ENCODE measurements at regions not wholly inside any gene's neighbourhood (a gene's known extent, or its start where the extent isn't known, plus 50 kb on each side); places are given as distances from the start of the nearest gene placed in this dataset.

- Histone ChIP-seq H4K91ac (ENCODE audit: insufficient read depth, low read depth, low read length) (no peak overlapping the region), H3K4me2 (ENCODE audit: low read depth, low read length) (no peak overlapping the region), H3K18ac (ENCODE audit: low read depth, low read length) (no peak overlapping the region), H3K14ac (replicated peaks; ENCODE audit: low read depth, low read length) (no peak overlapping the region), H2AK5ac (ENCODE audit: low read depth, low read length) (no peak overlapping the region), H2BK5ac (ENCODE audit: low read depth, low read length, poor library complexity, severe bottlenecking) (no peak overlapping the region), H3K4ac (ENCODE audit: low read depth, low read length) (no peak overlapping the region), H2BK120ac (ENCODE audit: low read depth, low read length) (no peak overlapping the region), H3K79me1 (ENCODE audit: low read depth in 1 of 2, low read length in 2 of 2) (no peaks in the 10 kb centered on the region), H3K9me3 (ENCODE audit: control insufficient read depth, insufficient read depth, low read length) (no peaks in the 10 kb centered on the region), H4K8ac (ENCODE audit: low read depth in 2 of 2, low read length in 2 of 2) (no peak overlapping the region), H3K27me3 (ENCODE audit: control insufficient read depth, insufficient read depth, low read length) (no peaks in the 10 kb centered on the region), H2BK20ac (ENCODE audit: low read depth, low read length) (no peak overlapping the region), H3K56ac (ENCODE audit: extremely low read depth, insufficient read depth, low read length) (no peak overlapping the region), H3K27ac (ENCODE audit: insufficient read depth, low read length) (no peak overlapping the region), H3K36me3 (ENCODE audit: control insufficient read depth, insufficient read depth, low read length) (no peaks in the 10 kb centered on the region), H4K20me1 (ENCODE audit: insufficient read depth, low read length) (no peaks in the 10 kb centered on the region), H3K9me1 (ENCODE audit: insufficient read depth, low read length) (no peaks in the 10 kb centered on the region), H3K4me3 (ENCODE audit: insufficient read depth, low read depth, low read length) (no peak overlapping the region), H2AK9ac (replicated peaks; ENCODE audit: low read depth, low read length, poor library complexity) (no peak overlapping the region), H2BK15ac (ENCODE audit: low read depth, low read length) (no peak overlapping the region), H3K9ac (ENCODE audit: low read depth, low read length) (no peak overlapping the region), H3K4me1 (ENCODE audit: control insufficient read depth, insufficient read depth, low read length) (no peaks in the 10 kb centered on the region), H2AFZ (replicated peaks; ENCODE audit: low read length, poor library complexity) (no peak overlapping the region), H3K23ac (ENCODE audit: low read depth, low read length) (no peak overlapping the region), H4K5ac (ENCODE audit: low read depth, low read length) (no peak overlapping the region)
- peak; percentile 3 for DNase-seq
- in situ Hi-C loops (cut with MboI; ENCODE audit: low sequenced_read_pairs) (no loop called here), dilution Hi-C loops (cut with HindIII; ENCODE audit: low sequenced_read_pairs, unreplicated experiment) (no loop called here), intact Hi-C loops (cut with micrococcal nuclease) (no loop called here)
- ChIA-PET POLR2A (ENCODE audit: unreplicated experiment) (no interaction called here), CTCF (no interaction called here)
- no TSS peak for BruUV-seq (replicated peaks)
- ATAC-seq (ENCODE audit: low read depth), result no peak
- 100% methylated on average over 2 of the region's 4 CpGs; no CpG with 5 or more reads in 1 of the 2 experiments for WGBS, 2 experiments (ENCODE audit: extremely low coverage in 2 of 2, insufficient read length in 1 of 2)
- TF ChIP-seq, protein P1, sequence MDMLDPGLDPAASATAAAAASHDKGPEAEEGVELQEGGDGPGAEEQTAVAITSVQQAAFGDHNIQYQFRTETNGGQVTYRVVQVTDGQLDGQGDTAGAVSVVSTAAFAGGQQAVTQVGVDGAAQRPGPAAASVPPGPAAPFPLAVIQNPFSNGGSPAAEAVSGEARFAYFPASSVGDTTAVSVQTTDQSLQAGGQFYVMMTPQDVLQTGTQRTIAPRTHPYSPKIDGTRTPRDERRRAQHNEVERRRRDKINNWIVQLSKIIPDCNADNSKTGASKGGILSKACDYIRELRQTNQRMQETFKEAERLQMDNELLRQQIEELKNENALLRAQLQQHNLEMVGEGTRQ (IDR thresholded peaks at IDR 0.05; ENCODE audit: low read depth, low read length), result no peak
- TF ChIP-seq MXI1 (IDR thresholded peaks at IDR 0.05; ENCODE audit: borderline replicate concordance, low read depth, low read length), result no peak
- TF ChIP-seq FOS (IDR thresholded peaks at IDR 0.05; ENCODE audit: low read depth, low read length), result no peak
These were observed 371.9 kb downstream of the CETN3 start for GRCh38 chr5:90037646-90038045.
